ENCODE measurements at regions not wholly inside any gene's neighbourhood (a gene's known extent, or its start where the extent isn't known, plus 50 kb on each side); places are given as distances from the start of the nearest gene placed in this dataset.

DNA sequence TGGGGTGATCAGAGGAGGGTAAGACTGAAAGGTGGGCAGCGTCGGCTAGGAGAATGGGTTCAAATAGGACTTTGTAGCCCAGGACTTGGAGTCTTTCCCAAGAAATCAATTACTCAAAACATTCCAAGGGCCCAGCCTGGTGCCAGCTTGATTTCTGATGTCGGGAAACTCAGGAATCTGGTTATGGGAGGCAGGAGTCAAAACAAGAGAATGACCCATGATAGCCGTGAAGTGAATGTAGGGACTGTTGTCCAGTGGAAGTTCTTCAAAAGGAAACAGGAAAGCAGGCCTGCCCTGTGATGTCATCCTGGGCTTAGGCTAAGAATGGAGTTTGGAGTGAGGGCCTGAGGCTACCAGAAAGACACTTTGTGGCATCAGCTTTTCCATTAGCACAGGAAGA, 67.4 kb upstream of the SLC14A2 start:
- TF ChIP-seq CTCF (conservative IDR thresholded peaks at IDR 0.05; ENCODE audit: low read depth in 2 of 2) (no peak), POLR2AphosphoS5 (IDR thresholded peaks at IDR 0.05; ENCODE audit: low read depth) (no peak), REST (IDR thresholded peaks at IDR 0.05; ENCODE audit: unreplicated experiment) (no peak), ZNF331 (CRISPR knock-in tag; IDR thresholded peaks at IDR 0.05; ENCODE audit: low read depth) (no peak)
